HG03095 (cell line): ENCODE measurements at regions not wholly inside any gene's neighbourhood (a gene's known extent, or its start where the extent isn't known, plus 50 kb on each side); places are given as distances from the start of the nearest gene placed in this dataset.

Experiments
- ATAC-seq: cut with Tn5 transposase; IDR thresholded peaks from one replicate; pipeline ENCODE4 v1.9.1; 2021; ENCODE audit warnings: moderate library complexity; ENCODE audit not compliant: unreplicated experiment

GRCh38 chr5:15447209-15447608 lies 52.8 kb upstream of the FBXL7 start:
- ATAC-seq = no peak

GRCh38 chr5:15446552-15446951 lies 53.4 kb upstream of the FBXL7 start:
- no peak for ATAC-seq

GRCh38 chr5:15442193-15442570 lies 57.8 kb upstream of the FBXL7 start:
- ATAC-seq = no peak

GRCh38 chr5:15441433-15442192 lies 58.4 kb upstream of the FBXL7 start:
- ATAC-seq = no peak

DNA sequence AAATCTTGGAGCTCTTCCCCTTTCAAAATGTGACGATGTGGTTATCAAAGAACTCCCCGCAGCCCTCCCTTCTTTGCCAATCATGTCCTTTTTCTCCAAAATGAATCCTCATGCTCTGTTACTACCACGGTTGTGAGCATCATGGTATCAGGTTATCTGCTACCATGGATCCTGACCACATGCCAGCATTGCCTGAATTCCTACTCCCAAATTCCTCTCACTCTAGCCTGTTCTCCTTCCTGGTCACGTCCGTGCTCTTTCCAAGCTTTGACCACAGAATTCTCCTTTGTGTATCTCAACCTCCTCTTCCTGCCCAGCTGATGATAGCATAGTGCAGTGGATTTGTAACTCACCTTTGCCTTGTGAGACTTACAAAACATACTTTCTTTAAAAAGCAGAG lies 59.5 kb upstream of the FBXL7 start:
- ATAC-seq = no peak

DNA sequence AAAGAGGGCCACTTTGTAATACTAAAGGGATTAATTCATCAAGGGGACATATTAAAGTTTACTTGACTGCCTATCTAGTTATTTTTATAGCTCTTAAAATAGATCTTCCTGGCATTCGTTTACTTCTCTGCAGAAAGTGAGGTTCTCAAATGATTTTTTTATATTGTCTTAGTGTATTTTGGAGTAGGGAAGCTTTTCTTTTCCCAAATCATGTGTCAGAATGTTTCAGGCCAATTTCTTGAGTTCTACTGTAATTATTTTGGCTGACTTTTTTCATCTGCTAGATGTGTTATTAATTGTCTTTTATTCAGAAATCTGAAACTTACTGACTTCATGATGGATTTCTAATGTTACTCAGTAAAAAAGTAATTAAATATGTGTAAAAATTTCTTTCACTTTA lies 60.2 kb upstream of the FBXL7 start:
- no peak for ATAC-seq

DNA sequence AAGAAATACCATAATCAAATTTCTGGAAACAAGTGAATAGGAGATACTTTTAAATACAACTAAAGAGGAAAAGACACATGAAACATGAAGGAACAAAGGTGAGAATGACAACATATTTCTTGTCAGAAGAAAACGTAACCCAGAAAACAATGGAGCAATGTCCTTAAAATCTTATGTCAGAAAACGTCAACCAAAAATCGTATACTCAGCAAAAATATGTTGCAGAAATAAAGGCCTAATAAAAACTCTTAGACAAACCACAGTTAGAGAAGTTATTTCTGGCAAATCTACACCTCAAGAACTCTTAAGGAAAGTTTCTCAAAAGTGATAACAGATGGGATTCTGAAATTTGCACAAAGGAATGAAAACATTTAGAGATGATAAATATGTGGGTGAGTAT lies 66.3 kb upstream of the FBXL7 start:
- no peak for ATAC-seq

DNA sequence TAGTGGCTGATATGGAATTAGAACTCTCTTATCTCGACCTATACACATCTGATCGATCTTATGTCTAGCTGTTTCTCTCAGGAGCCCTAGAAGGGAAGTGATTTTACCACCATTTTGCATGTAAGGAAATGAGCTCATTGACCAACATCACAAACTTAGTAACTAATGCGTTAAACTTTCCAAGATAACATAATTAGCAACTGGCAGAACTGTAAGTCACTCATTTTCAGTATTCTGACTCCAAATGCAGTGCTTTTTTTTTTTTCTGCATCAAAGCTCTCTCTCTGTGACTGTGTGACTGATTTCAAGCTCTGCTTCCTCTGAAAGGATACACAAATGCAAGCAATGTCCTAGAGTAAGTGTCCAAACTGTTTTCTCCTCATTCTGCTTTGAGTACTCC lies 68.1 kb upstream of the FBXL7 start:
- no peak for ATAC-seq

DNA sequence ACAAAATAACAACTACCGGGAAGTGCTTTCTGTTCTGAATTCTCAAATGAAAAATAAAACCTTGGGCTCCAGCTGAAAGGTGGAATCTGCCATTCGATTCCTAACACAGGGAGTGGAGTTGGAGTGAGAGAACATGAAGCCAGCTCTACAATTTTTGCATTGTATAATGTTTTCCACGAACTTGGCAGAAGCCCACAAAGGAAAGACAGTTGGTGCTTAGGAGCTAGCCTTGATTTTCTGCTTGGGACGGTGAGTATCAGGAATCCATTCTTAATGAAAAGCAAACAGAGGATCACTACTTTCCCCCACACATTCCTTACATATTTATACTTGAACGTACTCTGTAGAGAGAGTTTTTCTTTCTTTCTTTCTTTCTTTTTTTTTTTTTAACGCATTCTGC lies 74.2 kb upstream of the FBXL7 start:
- ATAC-seq = no peak

GRCh38 chr5:15424769-15425168 lies 75.2 kb upstream of the FBXL7 start:
- ATAC-seq = no peak

GRCh38 chr5:15421921-15422412 lies 78.0 kb upstream of the FBXL7 start:
- no peak for ATAC-seq

GRCh38 chr5:15421381-15421780 lies 78.6 kb upstream of the FBXL7 start:
- no peak for ATAC-seq

DNA sequence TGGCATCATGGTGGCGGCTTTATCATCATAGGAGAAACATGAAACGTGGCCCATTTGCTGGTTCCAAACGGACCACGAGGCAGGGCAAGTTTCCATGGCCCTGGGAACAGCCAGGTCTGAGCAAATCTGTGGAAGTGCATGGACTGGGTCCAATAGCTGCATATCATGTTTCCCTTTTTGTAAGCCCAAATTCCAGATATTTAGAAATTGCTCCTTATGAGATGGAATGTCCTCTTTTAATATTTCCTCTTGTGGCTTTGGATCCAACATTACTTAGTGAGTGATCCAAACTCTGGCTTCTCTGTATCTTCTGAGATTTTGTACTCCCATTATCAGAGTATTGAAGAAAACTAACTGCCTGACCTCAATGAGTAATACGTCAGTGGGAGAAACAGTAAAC lies 79.8 kb upstream of the FBXL7 start:
- ATAC-seq = no peak

DNA sequence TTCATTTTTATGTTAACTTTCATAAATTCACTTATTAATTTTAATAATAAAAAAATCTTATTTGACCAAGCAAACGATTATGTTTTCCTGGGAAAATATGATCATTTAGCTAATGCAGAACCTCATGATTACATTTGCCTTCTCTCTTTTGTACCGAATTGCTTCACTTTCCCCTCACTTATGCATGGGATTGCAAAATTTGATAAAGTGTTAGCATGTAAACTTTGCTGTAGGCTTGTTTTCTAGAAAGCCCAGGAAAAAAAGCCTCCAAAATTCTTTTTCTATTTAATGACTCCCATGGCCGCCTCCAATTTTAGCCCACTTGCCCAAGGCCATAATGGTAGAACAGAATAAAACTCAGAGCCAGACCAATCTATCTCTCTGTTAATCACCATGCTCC lies 82.8 kb upstream of the FBXL7 start:
- no peak for ATAC-seq

- ATAC-seq = no peak
Measured at GRCh38 chr5:15406478-15406877, 93.5 kb upstream of the FBXL7 start.

- no peak for ATAC-seq
Measured at GRCh38 chr5:15393146-15393545, 106.8 kb upstream of the FBXL7 start.

DNA sequence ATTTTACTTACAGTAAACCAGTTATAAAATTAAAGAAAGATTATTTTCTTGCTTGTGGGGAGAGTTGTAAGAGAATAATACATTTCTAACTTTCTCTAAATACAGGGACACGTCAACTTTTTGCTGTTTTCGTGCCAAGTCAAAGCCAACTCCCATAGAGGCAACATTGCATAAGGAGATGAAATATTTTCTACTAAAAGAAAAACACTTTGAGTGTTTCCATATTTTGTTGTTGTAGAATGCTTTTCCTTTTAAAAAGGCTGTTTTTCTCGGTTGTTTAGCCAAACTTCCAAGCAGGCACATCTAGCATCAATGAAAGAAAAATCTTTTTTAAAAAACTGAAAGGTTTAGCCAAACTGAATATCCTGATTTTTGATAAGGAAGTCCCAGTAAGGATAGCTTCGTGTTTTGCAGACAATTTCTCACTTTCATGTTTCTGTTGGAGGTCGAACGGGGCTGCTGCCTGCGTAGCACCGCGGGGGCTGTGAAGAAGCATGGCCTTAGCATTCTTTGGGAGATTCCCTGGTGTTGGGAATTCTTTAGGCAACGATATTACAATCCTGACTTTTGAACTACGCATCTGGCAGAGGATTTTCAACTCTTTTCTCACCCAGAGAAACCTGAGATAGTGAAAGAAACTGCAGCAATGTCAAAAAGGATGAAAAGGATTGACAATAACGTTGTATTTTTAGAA lies 108.1 kb upstream of the FBXL7 start:
- ATAC-seq = no peak

GRCh38 chr5:15388866-15389265 lies 111.1 kb upstream of the FBXL7 start:
- no peak for ATAC-seq

DNA sequence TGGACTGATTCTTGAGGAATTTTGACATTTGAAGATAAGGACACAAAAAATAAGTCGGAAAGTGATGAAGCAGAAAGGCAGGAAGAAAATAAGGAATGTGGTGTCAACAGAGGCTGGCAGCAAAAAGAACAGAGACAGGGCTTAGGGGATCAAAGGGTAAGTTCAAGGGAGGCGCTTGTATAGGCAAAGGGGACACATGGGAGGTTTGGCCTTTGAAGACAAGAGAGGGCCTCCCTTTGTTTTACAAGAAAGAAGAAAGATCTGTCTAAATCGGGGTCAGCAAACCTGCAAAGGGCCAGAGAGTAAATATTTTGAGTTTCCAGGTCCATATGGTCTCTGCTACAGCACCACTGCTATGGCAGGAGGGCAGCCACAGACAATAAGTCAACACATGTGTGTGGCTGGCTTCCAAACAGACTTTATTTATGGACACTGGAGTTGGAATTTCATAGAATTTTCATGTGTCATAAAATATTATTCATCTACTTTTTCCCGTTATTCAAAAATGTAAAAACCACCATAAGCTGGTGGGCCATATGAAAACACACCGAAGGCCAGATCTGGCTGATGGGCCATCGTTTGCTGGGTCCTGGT lies 112.0 kb upstream of the FBXL7 start:
- no peak for ATAC-seq

- ATAC-seq = no peak
Measured at GRCh38 chr5:15386122-15386521, 113.9 kb upstream of the FBXL7 start.

GRCh38 chr5:15385553-15385952 lies 114.4 kb upstream of the FBXL7 start:
- ATAC-seq = no peak

- no peak for ATAC-seq
Measured at GRCh38 chr5:15385037-15385436, 114.9 kb upstream of the FBXL7 start.
